ENCODE measurements at regions not wholly inside any gene's neighbourhood (a gene's known extent, or its start where the extent isn't known, plus 50 kb on each side); places are given as distances from the start of the nearest gene placed in this dataset.

DNA sequence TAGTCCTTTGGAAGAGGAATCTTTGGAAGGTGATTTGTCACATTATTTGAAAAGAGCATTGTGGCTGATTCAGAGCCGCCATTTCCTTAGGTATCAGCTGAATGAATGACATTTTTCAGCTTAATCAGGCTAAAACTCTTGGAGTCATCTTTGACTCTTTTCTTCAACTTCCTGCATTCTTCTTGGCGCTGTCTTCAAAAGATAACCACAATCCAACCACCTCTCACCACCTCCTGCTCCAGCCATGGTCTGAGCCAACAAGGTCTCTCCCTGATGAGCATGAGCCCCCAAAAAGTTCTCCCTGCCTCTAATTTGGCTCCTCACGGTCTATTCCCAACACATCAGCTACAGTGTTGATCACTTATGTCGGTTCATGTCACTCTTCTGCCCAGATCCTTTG, 297.6 kb upstream of the RUNX1 start:
- TF ChIP-seq EZH2 (optimal IDR thresholded peaks at IDR 0.05; ENCODE audit: low read depth, low read length) (no peak), EZH2phosphoT487 (IDR thresholded peaks at IDR 0.05; ENCODE audit: low read length) (no peak)
- TF ChIP-seq, protein P1, sequence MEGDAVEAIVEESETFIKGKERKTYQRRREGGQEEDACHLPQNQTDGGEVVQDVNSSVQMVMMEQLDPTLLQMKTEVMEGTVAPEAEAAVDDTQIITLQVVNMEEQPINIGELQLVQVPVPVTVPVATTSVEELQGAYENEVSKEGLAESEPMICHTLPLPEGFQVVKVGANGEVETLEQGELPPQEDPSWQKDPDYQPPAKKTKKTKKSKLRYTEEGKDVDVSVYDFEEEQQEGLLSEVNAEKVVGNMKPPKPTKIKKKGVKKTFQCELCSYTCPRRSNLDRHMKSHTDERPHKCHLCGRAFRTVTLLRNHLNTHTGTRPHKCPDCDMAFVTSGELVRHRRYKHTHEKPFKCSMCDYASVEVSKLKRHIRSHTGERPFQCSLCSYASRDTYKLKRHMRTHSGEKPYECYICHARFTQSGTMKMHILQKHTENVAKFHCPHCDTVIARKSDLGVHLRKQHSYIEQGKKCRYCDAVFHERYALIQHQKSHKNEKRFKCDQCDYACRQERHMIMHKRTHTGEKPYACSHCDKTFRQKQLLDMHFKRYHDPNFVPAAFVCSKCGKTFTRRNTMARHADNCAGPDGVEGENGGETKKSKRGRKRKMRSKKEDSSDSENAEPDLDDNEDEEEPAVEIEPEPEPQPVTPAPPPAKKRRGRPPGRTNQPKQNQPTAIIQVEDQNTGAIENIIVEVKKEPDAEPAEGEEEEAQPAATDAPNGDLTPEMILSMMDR (IDR thresholded peaks at IDR 0.05; ENCODE audit: low read length), result no peak
